ENCODE measurements at regions not wholly inside any gene's neighbourhood (a gene's known extent, or its start where the extent isn't known, plus 50 kb on each side); places are given as distances from the start of the nearest gene placed in this dataset.

- DNase-seq (ENCODE audit: low read depth), result no peak
Observed at GRCh38 chr14:71661441-71661840, 270.8 kb upstream of the RGS6 start.

DNA sequence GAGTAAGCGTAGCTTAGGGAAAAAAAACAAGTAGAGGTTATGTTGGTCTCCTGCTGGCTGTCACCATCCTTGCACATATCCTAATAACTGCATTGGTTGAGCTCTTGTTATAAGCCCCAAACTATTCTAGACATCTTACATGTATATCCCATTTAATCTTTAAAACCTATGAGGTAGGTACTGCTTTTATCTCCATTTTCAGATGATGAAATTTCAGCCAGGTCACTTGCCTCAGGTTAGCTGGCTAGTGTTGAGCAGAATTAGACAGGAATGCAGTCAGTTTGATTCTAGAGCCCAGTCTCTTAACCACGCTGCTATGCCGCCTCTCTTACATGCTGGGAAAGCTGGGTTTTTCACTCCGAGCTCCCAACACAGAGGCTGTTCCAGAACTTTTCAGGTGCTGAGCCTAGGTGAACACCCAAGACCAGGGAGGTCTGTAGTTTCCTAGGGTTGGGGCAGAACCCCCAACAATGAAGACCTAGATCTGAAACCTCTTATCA is 269.9 kb upstream of the RGS6 start:
- DNase-seq (ENCODE audit: low read depth), result no peak

DNA sequence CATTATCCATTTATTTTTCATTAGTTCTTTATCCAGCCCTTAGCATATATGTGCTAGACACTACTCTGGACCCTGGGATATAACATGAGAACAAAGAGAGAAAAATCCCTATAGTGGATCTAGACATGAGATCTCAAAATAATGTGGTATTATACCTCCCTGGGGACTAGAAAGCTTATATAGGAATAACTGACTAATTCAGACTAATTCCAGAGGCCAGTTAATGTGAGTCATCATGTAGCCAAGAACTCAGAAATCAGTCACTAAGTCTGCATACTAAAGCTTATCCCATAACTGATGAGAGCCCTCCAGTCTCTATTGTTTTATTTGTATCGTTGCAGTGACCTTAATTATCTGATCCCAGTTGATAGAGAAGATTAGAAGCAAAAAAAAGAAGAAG is 267.1 kb upstream of the RGS6 start:
- peak; percentile 35 for DNase-seq (ENCODE audit: low read depth)

DNA sequence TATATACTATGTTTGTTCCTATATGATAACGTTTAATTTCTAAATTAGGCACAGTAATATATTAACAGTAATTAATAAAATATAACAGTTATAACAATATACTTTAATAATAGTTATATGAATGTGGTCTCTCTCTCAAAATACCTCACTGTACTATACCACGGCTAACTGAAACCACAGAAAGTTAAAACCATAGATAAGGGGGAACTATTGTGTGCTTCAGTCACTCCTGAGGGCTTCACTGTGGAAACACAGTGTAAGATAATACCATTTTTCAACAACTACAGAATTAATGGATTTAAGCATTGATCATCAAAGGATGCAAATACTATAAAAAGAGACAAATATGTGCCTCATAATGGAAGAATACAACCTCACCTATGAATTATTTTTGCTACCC is 266.4 kb upstream of the RGS6 start:
- no peak for DNase-seq (ENCODE audit: low read depth)

DNA sequence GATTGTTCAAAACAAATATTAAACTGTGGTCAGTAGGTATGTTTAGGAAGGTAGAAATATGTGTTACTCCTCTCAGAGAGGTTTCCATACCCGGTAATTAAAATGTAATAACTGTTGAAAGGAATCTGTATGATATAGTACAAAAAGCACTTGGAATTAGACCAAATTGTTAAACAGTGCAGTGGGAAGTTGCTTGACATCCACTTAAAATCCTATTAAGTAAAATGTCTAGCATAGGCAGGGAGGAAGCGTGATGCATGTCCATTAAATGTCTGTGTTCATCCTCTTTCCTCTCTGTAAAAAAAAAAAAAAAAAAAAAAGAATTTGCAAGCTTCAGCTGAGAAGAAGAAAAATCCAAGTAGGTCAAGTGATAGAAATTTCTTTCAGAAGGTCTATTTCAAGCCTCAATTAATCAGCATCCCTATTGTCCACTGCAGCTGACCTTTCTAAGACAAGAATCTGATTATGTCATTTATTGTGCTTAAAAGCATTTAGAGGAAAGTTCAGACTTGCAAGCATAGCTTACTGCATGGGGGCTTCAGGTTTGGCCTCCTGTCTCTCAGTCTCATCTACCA is 265.6 kb upstream of the RGS6 start:
- DNase-seq (ENCODE audit: low read depth), result no peak

GRCh38 chr14:71668186-71668912 is 263.9 kb upstream of the RGS6 start:
- peak; percentile 48 for DNase-seq (ENCODE audit: low read depth)

DNA sequence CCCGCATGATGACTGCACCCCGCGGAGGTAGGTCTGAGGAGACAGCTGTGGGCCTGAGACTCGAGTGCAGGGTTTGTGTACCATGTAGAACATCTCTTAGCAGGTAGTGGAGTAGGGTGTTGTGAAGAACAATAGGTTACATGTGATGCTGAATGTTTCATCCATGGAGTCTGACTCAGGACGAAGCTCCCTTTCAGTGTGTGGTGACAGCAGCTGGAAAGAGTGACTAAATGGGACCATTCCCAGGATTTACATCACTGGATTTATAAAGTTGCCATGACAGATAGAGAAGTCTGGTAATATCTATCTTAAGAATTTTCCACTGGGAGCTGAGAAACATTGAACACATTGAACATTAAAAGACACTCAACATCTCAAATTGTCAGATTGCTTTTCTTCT is 259.6 kb upstream of the RGS6 start:
- peak; percentile 17 for DNase-seq (ENCODE audit: low read depth)

- DNase-seq (ENCODE audit: low read depth), result no peak
Observed at GRCh38 chr14:71675126-71675899, 256.9 kb upstream of the RGS6 start.

- no peak for DNase-seq (ENCODE audit: low read depth)
Observed at GRCh38 chr14:71675900-71676287, 256.3 kb upstream of the RGS6 start.

- no peak for DNase-seq (ENCODE audit: low read depth)
Observed at GRCh38 chr14:71680736-71681387, 251.4 kb upstream of the RGS6 start.

DNA sequence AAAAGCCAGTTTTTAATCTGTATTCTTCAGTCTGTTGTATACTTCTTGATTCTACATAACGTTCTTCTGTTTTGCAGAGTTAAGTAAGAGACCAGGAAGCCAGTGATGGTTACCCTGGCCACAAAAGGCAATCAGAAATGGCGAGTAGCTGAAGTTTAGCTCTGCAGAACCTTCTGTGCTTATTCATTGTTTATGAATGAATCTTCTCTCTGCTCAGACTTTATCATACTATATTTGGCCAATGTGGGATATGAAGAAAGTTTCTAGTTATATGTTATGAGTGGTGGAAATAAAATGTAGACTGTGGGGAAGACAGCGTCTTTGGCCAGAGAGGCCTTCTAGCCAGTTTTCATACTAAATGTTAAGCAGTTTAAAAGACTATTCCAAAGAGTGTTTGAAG is 249.9 kb upstream of the RGS6 start:
- DNase-seq (ENCODE audit: low read depth), result no peak

DNA sequence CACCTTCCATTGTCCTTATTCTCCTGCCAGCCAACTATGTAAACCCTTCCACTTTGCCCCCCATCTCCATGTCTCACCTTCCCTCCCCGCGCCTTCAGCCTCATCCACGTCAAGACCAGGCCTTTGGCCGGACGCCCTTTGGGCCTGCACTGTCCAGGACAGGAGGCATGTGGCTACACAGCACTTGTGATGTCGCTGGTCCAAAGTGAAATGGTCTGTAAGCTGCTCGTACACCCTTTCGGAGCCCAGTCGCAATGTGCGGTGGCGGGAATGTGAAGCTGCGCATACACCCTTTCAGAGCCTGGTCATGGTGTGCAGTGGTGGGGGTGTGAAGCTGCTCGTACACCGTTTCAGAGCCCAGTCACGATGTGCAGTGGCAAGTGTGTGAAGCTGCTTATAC is 247.9 kb upstream of the RGS6 start:
- DNase-seq (ENCODE audit: low read depth), result no peak

- DNase-seq (ENCODE audit: low read depth), result no peak
Observed at GRCh38 chr14:71686677-71687076, 245.6 kb upstream of the RGS6 start.

DNA sequence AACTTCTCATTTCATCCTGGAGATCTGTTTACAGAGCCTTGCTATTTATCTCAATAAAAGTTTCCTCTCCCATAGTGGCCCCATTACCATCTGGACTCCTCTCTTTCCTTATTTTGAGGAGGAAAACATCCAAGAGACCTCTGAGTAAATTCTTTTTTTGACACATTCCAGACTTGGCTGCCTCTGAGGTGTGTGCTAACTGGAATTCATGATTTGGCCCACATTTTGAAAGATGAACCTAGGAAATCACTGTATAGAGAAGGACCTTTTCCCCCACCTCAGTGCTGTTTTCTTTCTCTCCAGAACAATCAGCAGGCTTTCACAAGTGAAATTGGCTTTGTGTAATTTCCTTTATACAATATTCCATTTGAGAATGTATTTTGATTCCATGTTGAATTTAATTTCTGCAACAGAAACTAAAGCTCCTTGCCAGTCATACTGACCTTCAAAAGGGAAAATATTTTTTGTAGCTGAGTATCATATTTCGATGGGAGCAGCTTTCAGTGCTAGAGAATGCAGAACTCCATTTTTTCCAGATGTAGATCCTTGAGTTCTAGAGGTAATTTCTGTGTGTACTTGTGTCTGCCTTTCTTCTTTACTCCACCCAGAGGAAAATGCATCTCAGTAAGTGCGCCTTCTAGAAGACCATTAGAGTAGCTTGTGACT is 244.9 kb upstream of the RGS6 start:
- DNase-seq (ENCODE audit: low read depth), result peak; percentile 32

DNA sequence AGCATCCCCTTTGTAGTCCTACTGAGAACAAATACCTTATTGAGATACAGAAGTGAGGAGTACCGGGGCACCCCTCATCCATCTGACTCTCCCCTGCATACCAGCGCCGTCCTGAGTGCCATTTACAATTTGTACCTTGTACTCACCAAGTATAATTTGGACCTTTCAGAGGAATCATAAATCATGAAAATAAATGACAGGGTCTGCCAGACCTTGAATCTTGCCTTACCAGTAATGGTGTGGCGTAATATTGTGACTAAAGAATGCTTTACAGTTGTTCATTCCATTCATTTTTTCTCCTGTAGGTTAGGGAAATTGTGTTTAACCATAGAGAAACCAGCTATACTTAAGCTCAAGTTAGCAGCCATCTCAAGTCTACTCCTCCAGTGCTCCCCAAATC is 243.7 kb upstream of the RGS6 start:
- no peak for DNase-seq (ENCODE audit: low read depth)

- no peak for DNase-seq (ENCODE audit: low read depth)
Observed at GRCh38 chr14:71690478-71690877, 241.8 kb upstream of the RGS6 start.

GRCh38 chr14:71692496-71692895 is 239.7 kb upstream of the RGS6 start:
- DNase-seq (ENCODE audit: low read depth), result no peak

DNA sequence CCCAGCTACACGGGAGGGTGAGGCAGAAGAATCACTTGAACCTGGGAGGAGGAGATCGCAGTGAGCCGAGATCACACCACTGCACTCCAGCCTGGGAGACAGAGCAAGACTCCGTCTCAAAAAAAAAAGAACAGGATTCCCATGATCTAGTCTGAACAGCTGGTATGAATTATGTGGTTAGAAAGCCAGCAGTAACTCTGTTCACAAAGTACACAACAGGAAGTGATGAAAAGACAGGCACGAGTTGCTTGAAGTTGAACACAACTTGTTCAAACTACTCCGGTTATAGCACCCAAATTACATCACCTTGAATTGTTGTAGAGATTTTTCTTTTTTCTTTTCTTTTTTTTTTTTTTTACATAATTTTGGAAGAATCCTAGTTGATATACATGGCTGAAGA is 238.8 kb upstream of the RGS6 start:
- peak; percentile 76 for DNase-seq (ENCODE audit: low read depth)

DNA sequence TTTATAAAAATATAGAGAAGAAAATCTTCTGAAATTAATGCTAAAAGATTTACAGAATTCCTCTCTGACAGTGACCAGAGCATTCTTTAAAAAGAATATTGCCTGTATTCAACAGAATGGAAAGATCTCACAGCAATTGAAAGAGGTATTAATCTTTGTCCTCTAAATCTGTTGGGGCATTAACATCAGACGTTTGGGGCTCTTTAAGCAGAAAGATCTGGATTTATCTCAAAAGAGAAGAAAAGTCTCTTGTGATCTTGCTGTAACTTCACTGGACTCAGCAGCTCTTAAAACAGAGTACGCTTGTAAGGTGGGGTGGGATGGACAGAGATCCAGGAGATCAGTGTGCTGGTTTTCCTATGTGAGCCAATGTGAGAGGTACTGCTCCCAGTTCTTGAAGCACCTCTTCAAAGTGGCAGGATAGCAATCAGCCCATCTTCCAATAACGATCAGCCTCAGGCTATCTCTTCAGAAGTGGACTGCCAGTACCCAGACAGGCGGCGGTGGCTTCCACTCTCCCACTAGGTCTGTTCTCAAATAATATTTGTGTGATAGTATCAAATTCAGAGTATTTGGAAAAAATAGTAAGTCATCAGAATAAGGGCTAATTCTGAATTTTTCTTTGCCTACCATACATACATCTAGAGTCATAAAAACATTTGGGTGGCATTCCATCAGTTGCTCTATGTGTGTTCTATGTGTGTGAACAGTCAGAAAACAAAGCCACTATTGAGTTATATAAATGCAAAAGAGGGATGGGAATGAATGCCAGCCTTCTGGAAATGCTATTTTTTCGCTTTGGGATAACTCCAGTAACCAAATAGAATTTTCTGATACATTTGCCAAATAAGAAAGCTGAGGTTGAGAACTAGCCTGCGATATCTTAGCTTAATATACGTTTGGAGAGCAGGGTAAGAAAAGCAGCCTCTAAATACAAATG is 237.4 kb upstream of the RGS6 start:
- no peak for DNase-seq (ENCODE audit: low read depth)

Data from myocyte (in vitro differentiated cells).